Retinal pigment epithelial cell (primary cell): ENCODE measurements at regions not wholly inside any gene's neighbourhood (a gene's known extent, or its start where the extent isn't known, plus 50 kb on each side); places are given as distances from the start of the nearest gene placed in this dataset.

Experiments used
- DNase-seq: peaks from one replicate; pipeline ENCODE4 v3.0.0-alpha.2; 2010; ENCODE audit warnings: low read depth
- H3K4me3 ChIP-seq: 2 replicates; pipeline ENCODE4 v1.5.1; 2011; ENCODE audit warnings: mild to moderate bottlenecking, low read length, control low read depth, moderate library complexity
- TF ChIP-seq, protein P1 (sequence below): conservative IDR thresholded peaks from 2 replicates; pipeline ENCODE4 v1.5.1; 2011; ENCODE audit warnings: low read depth, low read length, control low read depth, inconsistent platforms

- no peak overlapping the region for H3K4me3 ChIP-seq
- no peak for DNase-seq
- TF ChIP-seq, protein P1, sequence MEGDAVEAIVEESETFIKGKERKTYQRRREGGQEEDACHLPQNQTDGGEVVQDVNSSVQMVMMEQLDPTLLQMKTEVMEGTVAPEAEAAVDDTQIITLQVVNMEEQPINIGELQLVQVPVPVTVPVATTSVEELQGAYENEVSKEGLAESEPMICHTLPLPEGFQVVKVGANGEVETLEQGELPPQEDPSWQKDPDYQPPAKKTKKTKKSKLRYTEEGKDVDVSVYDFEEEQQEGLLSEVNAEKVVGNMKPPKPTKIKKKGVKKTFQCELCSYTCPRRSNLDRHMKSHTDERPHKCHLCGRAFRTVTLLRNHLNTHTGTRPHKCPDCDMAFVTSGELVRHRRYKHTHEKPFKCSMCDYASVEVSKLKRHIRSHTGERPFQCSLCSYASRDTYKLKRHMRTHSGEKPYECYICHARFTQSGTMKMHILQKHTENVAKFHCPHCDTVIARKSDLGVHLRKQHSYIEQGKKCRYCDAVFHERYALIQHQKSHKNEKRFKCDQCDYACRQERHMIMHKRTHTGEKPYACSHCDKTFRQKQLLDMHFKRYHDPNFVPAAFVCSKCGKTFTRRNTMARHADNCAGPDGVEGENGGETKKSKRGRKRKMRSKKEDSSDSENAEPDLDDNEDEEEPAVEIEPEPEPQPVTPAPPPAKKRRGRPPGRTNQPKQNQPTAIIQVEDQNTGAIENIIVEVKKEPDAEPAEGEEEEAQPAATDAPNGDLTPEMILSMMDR = no peak
Measured at GRCh38 chr2:5576015-5576414, 116.2 kb upstream of the SOX11 start.

GRCh38 chr2:5587766-5588165, 104.4 kb upstream of the SOX11 start:
- H3K4me3 ChIP-seq = no peak overlapping the region
- TF ChIP-seq, protein P1 = no peak
- DNase-seq = no peak

DNA sequence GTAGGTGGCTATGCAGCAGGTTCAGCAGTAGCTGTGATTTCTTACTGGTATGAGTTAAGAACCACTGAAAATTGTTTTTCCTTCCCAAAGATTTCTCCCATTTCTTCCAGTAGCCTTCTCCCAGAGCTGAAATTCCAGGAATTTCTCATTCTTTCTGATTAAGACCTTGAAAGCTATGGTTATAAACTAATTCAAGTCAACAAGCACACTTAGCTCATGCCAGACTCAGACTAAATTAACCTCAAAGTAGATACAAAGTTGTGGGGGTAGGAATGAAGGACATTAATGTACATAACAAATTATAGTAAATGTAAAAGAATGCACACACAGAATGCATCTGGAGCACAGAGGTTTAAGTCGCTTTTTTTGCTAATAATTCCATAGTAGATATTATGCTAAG, 103.6 kb upstream of the SOX11 start:
- TF ChIP-seq, protein P1 = no peak
- H3K4me3 ChIP-seq = no peak overlapping the region
- DNase-seq = no peak

GRCh38 chr2:5589183-5589582, 103.0 kb upstream of the SOX11 start:
- no peak overlapping the region for H3K4me3 ChIP-seq
- TF ChIP-seq, protein P1 = no peak
- DNase-seq = no peak

DNA sequence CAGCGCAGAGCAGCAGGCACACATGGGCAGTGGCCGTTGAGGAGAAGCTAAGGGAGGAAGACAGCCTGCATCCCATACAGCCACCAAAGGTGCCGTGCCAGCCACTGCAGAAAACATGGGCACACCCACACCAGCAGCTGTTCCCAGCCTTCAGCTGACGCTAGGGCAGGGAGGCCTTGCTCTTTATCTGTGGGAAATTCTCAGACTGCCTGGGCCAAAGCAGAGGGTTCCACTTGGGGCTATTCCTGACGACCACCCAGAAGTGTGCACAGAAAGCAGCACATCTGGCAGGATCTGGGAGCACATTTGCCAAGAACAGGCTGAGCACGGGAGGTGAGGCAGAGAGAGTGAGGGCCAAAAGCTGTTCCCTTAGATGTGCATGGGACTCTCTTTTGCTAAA, 101.3 kb upstream of the SOX11 start:
- DNase-seq = no peak

DNA sequence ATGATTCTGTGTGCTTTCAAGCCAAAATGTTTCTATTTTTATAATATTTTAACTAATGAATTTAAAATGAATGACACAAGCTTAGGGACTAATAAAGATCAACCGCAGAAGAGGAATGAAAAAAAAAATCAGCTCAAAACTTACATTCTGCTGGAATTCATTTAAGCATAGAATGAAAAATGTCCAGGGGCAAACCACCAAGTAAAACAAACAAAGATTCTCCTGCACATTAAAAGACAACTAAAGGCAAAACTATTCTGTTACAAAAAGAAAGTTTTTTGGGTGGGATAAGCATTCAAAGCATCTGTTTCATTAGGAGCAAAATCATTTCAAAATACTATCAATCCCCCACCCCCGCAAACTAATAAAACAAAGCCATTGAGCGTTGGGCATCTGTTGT, 99.3 kb upstream of the SOX11 start:
- DNase-seq = no peak
- TF ChIP-seq, protein P1 = no peak
- no peak overlapping the region for H3K4me3 ChIP-seq

More for the DNA sequence above, 101.3 kb upstream of the SOX11 start:
- no peak overlapping the region for H3K4me3 ChIP-seq
- TF ChIP-seq, protein P1 = no peak

- peak; percentile 63 for DNase-seq
Measured at GRCh38 chr2:5594249-5594695, 97.9 kb upstream of the SOX11 start.

More at GRCh38 chr2:5594249-5594695, 97.9 kb upstream of the SOX11 start:
- TF ChIP-seq, protein P1 = no peak
- H3K4me3 ChIP-seq = no peak overlapping the region
